Eye (tissue), 1 donor: ENCODE measurements at regions not wholly inside any gene's neighbourhood (a gene's known extent, or its start where the extent isn't known, plus 50 kb on each side); places are given as distances from the start of the nearest gene placed in this dataset.

Source experiments
- DNase-seq: peaks from one replicate; pipeline ENCODE4 v3.0.0-alpha.2; 2015

- no peak for DNase-seq
Measured at GRCh38 chr12:123038966-123039365, 58.5 kb downstream of the ARL6IP4 start.

- DNase-seq: no peak
Measured at GRCh38 chr12:123038486-123038885, 58.0 kb downstream of the ARL6IP4 start.

GRCh38 chr12:123037791-123038190 lies 57.3 kb downstream of the ARL6IP4 start:
- DNase-seq: no peak

GRCh38 chr12:123036466-123037285 lies 56.2 kb downstream of the ARL6IP4 start:
- DNase-seq: no peak

- DNase-seq: no peak
Measured at GRCh38 chr12:123035841-123036240, 55.4 kb downstream of the ARL6IP4 start.

GRCh38 chr12:123034865-123035264 lies 54.4 kb downstream of the ARL6IP4 start:
- DNase-seq: peak; percentile 46

- DNase-seq: no peak
Measured at GRCh38 chr12:123034022-123034541, 53.6 kb downstream of the ARL6IP4 start.

- no peak for DNase-seq
Measured at GRCh38 chr12:123033392-123034021, 53.0 kb downstream of the ARL6IP4 start.

GRCh38 chr12:123032736-123033391 lies 52.4 kb downstream of the ARL6IP4 start:
- DNase-seq: no peak
